ENCODE measurements at regions not wholly inside any gene's neighbourhood (a gene's known extent, or its start where the extent isn't known, plus 50 kb on each side); places are given as distances from the start of the nearest gene placed in this dataset.

GRCh38 chr20:60206259-60206658, 248.0 kb downstream of the CDH26 start:
- intact Hi-C loops (cut with DNase I): no loop called here
- DNase-seq: no peak

DNA sequence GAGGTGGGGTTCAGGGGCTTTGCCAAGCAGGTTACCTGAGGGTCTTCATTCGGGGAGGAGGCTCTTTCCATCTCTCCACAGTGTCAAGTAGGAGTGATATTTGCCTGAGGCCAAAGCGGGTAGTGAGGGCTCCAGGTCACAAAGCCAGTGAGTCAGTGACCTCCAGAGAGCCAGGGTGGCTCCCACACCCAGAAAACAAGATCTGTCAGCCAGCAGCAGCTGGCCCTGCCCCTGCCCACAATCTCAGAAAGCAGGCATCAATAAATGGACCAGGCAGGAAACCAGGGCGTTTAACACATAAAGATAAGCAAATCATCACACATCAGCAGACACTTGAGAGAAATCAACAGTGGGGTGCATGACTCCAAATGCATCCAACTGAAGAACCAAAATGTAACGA, 250.8 kb downstream of the CDH26 start:
- DNase-seq: no peak
- intact Hi-C loops (cut with DNase I): no loop called here

GRCh38 chr20:60210779-60211617, 252.8 kb downstream of the CDH26 start:
- intact Hi-C loops (cut with DNase I): loop anchor here (1.0 to 10.0 kb wide), 6 partner anchors 151 to 1684 kb away; no protein-coding TSS in a partner anchor
- peak; percentile 51 to 96 (median 80) for DNase-seq

DNA sequence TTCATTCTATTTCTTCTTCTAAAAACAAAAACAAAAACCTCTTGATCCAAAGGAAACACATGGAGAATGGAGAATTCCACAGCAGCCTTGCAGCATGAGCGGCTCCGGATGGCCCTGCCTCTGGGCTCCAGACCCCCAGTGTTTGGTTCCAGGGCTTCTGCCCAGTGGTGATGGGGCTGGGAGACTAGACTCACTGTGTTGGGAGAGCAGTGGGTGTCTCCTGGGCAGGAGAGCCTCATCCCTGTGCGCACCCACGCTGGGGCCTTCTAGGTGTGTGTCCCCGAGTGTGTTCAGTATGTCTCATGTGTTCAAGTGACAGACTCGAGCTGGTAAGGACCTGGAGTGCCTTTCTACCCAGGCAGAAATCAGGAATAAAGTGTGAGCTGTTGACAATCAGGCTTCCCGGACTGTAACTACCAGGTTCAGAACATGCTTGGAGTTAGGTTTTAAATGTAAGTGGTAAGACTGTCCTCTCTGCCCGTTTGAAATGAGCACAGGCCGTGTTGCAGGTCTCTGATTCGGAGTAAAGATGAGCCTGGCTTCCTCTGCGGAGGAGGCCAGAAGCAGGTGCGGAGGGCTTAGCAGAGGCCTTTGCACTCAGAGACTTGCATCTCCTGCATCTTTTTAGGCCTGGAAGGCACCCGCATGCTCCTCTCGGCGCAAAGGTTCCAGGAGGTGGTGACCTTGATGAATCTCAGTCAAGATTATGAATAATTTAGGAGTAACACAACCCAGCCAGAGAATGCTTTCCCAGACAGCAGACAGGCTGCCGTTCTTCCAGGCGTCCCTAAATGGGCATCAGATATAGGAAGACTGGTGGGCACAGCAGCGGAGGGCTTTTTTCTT, 253.6 kb downstream of the CDH26 start:
- DNase-seq: no peak
- intact Hi-C loops (cut with DNase I): loop anchor here (1.0 to 10.0 kb wide), 6 partner anchors 150 to 1683 kb away; no protein-coding TSS in a partner anchor

- DNase-seq: no peak
- intact Hi-C loops (cut with DNase I): loop anchor here (5.0 to 10.0 kb wide), 4 partner anchors 150 to 1682 kb away; no protein-coding TSS in a partner anchor
These were observed 254.5 kb downstream of the CDH26 start for GRCh38 chr20:60212695-60213094.

GRCh38 chr20:60213126-60213893, 255.1 kb downstream of the CDH26 start:
- intact Hi-C loops (cut with DNase I): loop anchor here (5.0 to 10.0 kb wide), 4 partner anchors 149 to 1681 kb away; no protein-coding TSS in a partner anchor
- DNase-seq: no peak

GRCh38 chr20:60214901-60215815, 256.9 kb downstream of the CDH26 start:
- no peak for DNase-seq
- intact Hi-C loops (cut with DNase I): loop anchor here (5.0 to 10.0 kb wide), 4 partner anchors 147 to 1680 kb away; no protein-coding TSS in a partner anchor

- intact Hi-C loops (cut with DNase I): loop anchor here (10.0 kb wide), 1 partner anchor 1679 kb away; no protein-coding TSS in a partner anchor
- DNase-seq: no peak
These were observed 257.9 kb downstream of the CDH26 start for GRCh38 chr20:60215816-60216730.

- DNase-seq: no peak
- intact Hi-C loops (cut with DNase I): loop anchor here (10.0 kb wide), 1 partner anchor 1676 kb away; no protein-coding TSS in a partner anchor
These were observed 261.0 kb downstream of the CDH26 start for GRCh38 chr20:60219231-60219630.

GRCh38 chr20:60219984-60220562, 261.9 kb downstream of the CDH26 start:
- intact Hi-C loops (cut with DNase I): loop anchor here (10.0 kb wide), 1 partner anchor 1675 kb away; no protein-coding TSS in a partner anchor
- DNase-seq: no peak

- no peak for DNase-seq
These were observed 262.5 kb downstream of the CDH26 start for GRCh38 chr20:60220706-60221105.

DNA sequence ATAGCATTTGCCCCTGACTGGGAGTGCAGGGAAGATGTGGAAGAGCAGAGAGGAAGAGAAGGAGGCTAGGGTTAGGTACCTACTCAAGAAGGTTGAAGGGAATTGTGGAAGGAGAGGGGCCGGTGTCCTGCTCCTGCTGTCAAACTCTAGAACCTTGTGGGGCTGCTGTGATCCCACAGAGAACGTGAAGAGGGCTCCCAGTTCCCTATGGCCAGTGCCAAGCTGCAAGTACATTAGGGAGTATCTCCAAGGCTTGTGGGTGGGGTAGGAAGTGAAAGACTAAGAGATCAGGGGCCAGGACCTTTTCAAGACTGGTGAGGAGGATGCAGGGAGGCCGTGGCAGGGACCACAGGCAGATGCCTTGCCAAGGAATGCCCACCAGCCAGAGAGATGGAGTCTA, 263.4 kb downstream of the CDH26 start:
- no peak for DNase-seq
- intact Hi-C loops (cut with DNase I): no loop called here

More at GRCh38 chr20:60220706-60221105, 262.5 kb downstream of the CDH26 start:
- intact Hi-C loops (cut with DNase I): no loop called here

- intact Hi-C loops (cut with DNase I): no loop called here
These were observed 264.3 kb downstream of the CDH26 start for GRCh38 chr20:60222497-60222896.

GRCh38 chr20:60223174-60223573, 265.0 kb downstream of the CDH26 start:
- intact Hi-C loops (cut with DNase I): no loop called here
- DNase-seq: no peak

More at GRCh38 chr20:60222497-60222896, 264.3 kb downstream of the CDH26 start:
- no peak for DNase-seq

DNA sequence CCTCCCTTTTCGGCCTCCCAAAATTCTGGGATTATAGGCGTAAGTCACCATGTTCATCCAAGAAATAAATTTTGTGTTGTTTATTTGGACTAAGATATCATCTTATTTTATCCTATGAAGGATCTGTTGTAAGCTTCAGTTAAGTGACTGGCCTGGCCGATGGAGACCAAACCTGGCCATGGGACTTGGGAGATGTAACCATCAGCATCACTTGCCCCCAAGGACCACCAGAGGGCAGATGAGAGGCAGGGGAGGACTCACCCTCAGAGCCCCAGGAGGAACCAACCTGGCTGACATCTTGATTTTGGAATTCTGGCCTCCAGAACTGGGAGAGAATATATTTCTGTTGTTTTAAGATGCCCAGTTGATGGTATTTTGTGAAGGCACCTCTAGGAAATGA, 266.7 kb downstream of the CDH26 start:
- intact Hi-C loops (cut with DNase I): no loop called here
- no peak for DNase-seq

DNA sequence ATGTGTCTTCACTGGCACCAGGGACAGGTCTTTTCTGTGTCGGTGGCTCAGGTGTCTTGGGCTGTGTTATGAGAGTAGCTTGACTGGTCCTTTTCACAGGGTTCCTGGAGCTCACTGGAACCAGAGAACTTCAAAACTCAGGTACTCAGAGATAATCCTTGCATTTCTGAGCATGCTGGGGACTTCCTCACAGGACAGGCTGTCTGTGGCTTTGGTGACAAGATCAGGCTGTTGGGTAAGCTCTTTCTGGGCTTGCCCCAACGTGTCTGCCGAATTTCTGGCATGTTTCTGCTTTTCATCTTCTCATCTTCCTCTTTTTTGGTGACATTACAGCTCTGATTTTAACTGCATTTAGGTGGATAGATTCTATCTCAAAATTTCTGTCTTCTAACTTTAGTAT, 270.0 kb downstream of the CDH26 start:
- no peak for DNase-seq
- intact Hi-C loops (cut with DNase I): no loop called here

- intact Hi-C loops (cut with DNase I): no loop called here
These were observed 274.2 kb downstream of the CDH26 start for GRCh38 chr20:60232380-60232779.

More at GRCh38 chr20:60232380-60232779, 274.2 kb downstream of the CDH26 start:
- no peak for DNase-seq

Data from posterior cingulate gyrus (tissue), 11 donors.